Brain microvascular endothelial cell (primary cell): ENCODE measurements at regions not wholly inside any gene's neighbourhood (a gene's known extent, or its start where the extent isn't known, plus 50 kb on each side); places are given as distances from the start of the nearest gene placed in this dataset.

Source experiments
- DNase-seq: peaks from one replicate; pipeline ENCODE4 v3.0.0-alpha.2; 2020
- H3K27ac ChIP-seq: fragments of 250-450 bp; sonication (Bioruptor Pico); 2 replicates; pipeline ENCODE4 v1.5.1; 2020; ENCODE audit warnings: mild to moderate bottlenecking, moderate library complexity
- H3K27me3 ChIP-seq: fragments of 250-450 bp; sonication (Bioruptor Pico); replicated peaks from 2 replicates; pipeline ENCODE4 v1.5.1; 2020; ENCODE audit warnings: mild to moderate bottlenecking
- H3K36me3 ChIP-seq: fragments of 250-450 bp; sonication (Bioruptor Pico); replicated peaks from 2 replicates; pipeline ENCODE4 v1.5.1; 2020; ENCODE audit warnings: mild to moderate bottlenecking
- H3K4me3 ChIP-seq: 2 replicates; pipeline ENCODE4 v1.5.1; 2011; ENCODE audit warnings: low read depth, mild to moderate bottlenecking, control low read depth, low read length, moderate library complexity
- CTCF ChIP-seq: IDR thresholded peaks from 2 replicates; pipeline ENCODE4 v1.5.1; 2011; ENCODE audit warnings: low read depth, mild to moderate bottlenecking, moderate library complexity, low read length, control low read depth, inconsistent platforms; ENCODE audit errors: missing control alignments
- in situ Hi-C: cut with HindIII; loops from 2 replicates; pipeline ENCODE4 v1.10.0; 2017; ENCODE audit warnings: low sequenced_read_pairs, low pct_ligation_motif_present

DNA sequence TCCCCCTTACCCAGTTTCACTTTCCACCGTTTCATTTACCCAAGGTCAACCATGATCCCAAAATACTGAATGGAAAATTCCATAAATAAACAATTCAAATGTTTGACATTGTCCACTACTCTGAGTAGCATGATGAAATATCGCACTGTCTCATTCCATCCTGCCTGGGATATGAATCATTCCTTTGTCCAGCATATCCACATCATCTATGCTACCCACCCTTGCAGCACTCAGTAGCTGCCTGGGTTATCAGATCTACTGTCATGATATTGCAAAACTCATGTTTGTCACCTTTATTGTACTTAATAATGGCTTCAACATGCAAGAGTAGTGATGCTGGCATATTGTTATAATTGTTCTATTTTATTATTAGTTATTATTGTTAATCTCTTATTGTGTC, 263.9 kb upstream of the NBEA start:
- Histone ChIP-seq H3K4me3 (no peak overlapping the region), H3K36me3 (no peaks in the 10 kb centered on the region), H3K27me3 (no peaks in the 10 kb centered on the region), H3K27ac (no peak overlapping the region)
- DNase-seq, result peak; percentile 82
- TF ChIP-seq CTCF, result no peak
- in situ Hi-C loops, result no loop called here

GRCh38 chr13:34681405-34681955, 260.6 kb upstream of the NBEA start:
- H3K27ac ChIP-seq, result no peak overlapping the region
- in situ Hi-C loops, result no loop called here
- H3K27me3 ChIP-seq, result no peaks in the 10 kb centered on the region
- no peaks in the 10 kb centered on the region for H3K36me3 ChIP-seq
- H3K4me3 ChIP-seq, result no peak overlapping the region
- no peak for DNase-seq
- no peak for TF ChIP-seq CTCF

DNA sequence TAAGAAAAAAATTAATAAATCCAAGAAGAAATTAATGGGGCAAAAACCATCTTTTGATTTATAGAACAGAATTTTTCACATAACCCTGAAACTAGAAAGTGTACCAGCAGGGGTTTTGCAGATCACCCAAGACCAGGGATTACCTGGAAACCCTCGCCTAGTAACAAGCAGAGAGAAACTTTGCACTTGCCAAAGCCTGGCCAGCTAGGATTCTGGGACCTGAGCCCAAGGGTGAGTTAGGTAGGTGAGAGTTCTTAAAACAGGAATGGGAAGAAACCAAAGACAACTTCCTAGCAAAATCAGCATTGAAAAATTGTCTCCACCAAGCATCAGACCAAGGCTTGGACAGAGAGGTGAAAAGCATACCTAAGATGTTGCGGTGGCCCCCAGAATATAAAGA, 247.0 kb upstream of the NBEA start:
- in situ Hi-C loops, result no loop called here
- no peak for DNase-seq
- H3K27ac ChIP-seq, result no peak overlapping the region
- H3K27me3 ChIP-seq, result no peaks in the 10 kb centered on the region
- no peaks in the 10 kb centered on the region for H3K36me3 ChIP-seq
- TF ChIP-seq CTCF, result no peak
- no peak overlapping the region for H3K4me3 ChIP-seq

- no peak for TF ChIP-seq CTCF
- H3K27ac ChIP-seq, result no peak overlapping the region
- H3K36me3 ChIP-seq, result no peaks in the 10 kb centered on the region
- H3K27me3 ChIP-seq, result no peaks in the 10 kb centered on the region
- H3K4me3 ChIP-seq, result no peak overlapping the region
- DNase-seq, result no peak
- in situ Hi-C loops, result no loop called here
Observed at GRCh38 chr13:34696296-34696695, 245.8 kb upstream of the NBEA start.

DNA sequence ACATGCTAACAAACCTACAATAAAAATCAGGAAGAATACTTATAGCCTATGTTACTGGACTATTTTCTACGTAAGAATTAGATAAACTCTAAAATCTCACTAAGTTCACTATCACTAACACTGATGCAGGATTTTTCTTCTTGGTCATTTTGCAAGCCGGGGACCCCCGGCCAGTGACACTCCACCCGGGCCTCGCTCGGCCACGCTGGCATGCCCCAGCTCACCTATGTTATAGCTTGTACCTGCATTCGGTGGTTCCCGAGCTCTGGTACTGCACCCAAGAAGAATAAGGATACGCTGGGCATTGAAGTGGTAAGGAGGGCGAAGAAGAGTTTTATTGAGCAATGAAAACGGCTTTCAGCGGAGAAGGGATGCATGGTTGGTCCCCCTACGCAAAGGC, 245.3 kb upstream of the NBEA start:
- no peak for TF ChIP-seq CTCF
- no peaks in the 10 kb centered on the region for H3K36me3 ChIP-seq
- H3K27me3 ChIP-seq, result no peaks in the 10 kb centered on the region
- in situ Hi-C loops, result no loop called here
- DNase-seq, result no peak
- H3K4me3 ChIP-seq, result no peak overlapping the region
- no peak overlapping the region for H3K27ac ChIP-seq

DNA sequence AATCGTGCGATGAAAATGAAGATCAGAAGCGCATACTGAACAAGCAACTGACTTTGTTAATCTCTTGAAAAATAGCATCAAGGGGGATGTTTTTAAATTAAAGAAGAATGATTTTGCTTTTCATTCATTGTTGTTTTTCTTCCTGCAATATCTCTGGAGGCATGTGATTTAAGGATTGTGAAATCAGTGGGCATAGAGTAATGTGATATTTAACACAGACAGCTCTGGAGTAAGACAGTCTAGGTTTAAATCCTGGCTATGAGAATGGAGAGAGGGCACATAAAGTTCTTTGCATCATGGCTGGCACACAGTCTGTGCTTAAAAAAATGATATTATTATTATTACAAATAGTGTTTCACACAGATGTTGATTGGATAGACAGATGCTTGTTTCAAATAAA, 243.1 kb upstream of the NBEA start:
- TF ChIP-seq CTCF, result no peak
- DNase-seq, result no peak
- in situ Hi-C loops, result no loop called here
- H3K36me3 ChIP-seq, result no peaks in the 10 kb centered on the region
- H3K4me3 ChIP-seq, result no peak overlapping the region
- H3K27ac ChIP-seq, result no peak overlapping the region
- no peaks in the 10 kb centered on the region for H3K27me3 ChIP-seq
